Stimulated activated CD4-positive, alpha-beta T cell treated with anti-CD3 and anti-CD28 coated beads, TNF-alpha, amount 100 ng/mL, for 24 hours (primary cell): ENCODE measurements at regions not wholly inside any gene's neighbourhood (a gene's known extent, or its start where the extent isn't known, plus 50 kb on each side); places are given as distances from the start of the nearest gene placed in this dataset.

Experiments
- DNase-seq, 3 experiments: peaks; one replicate each; pipeline ENCODE4 v3.0.0-alpha.2; 2020; ENCODE audit warnings: low read depth in 3 of 3

GRCh38 chr16:77592021-77592420, 130.3 kb upstream of the NUDT7 start:
- no peak for DNase-seq

- no peak for DNase-seq
Observed at GRCh38 chr16:77594057-77594456, 128.3 kb upstream of the NUDT7 start.

DNA sequence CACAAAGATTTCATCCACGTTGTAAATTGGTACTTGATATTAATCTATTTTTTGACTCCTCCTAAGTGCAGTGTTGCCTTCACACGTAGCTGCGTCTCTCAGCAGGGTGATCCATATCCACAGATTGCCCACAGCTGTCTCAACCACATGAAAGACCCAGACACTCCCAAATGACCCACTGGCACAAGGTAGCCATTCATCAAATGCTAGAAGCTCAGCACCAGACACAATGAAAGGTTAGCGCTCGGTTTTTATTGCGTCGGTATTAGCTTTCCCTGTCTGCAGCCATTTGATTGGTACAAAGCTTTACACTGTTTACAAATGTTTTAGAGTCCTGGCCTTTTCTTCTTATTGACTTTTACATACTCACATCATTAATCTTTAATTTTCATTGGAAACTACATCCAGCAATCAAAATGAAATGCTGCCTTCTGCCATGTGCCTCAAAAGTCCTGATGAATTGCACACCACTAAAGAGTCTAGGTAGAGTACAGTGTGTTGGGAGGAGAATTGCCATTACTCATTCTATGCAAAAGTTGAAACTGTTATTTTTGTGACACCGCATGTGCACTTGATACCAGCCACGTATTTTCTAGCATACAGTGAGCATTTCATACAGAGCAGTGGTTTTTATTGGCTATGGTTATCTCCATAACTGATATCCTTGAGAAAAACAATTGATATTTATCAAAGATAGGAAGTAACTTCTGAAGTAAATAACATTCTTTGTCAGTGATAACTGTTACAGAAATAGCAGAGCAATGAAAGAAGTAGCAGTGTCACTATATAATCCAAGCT, 127.3 kb upstream of the NUDT7 start:
- DNase-seq: no peak

DNA sequence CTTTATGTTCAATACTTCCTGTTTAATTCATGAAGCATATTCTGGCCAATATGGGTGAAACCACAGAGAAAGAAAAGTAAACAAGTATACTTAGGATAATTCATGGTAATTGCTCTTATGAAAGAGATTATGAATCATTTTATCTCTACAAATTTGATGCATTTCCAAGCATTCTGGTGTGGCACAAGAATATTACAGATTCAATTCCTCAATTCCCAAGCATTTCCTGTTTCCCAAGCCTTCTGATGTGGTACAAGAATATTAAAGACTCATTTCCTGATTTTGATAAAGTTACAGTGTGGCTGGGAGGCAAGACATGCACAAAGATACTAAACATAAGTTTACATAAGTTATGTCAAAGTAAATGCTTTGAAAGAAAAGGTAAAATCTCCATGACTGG, 126.1 kb upstream of the NUDT7 start:
- DNase-seq: no peak

GRCh38 chr16:77599793-77600415, 122.4 kb upstream of the NUDT7 start:
- peak in 1 of 3 experiments; percentile 6 for DNase-seq

- DNase-seq: no peak
Observed at GRCh38 chr16:77600555-77600954, 121.8 kb upstream of the NUDT7 start.

DNA sequence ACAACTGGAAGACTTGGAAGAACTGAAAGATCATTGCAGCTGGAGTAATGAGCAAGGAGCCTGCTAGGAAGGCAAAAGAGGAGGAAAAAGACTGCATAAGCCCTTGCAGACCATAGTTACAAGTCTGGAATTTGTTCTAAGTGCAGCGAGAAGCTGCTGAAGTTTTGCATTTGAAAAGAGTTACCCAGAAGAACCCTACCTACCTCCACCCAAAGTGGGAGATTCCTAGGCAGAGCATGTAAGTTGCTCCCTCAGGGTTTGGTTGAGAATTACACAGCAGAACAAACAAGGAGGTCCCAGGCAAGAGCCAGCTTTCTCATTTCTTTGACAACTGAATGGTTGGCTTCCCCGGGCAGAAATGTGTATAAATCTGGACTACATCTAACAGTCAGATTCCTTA, 118.7 kb upstream of the NUDT7 start:
- no peak for DNase-seq

GRCh38 chr16:77610496-77610895, 111.8 kb upstream of the NUDT7 start:
- DNase-seq: no peak

- DNase-seq: no peak
Observed at GRCh38 chr16:77611386-77611785, 110.9 kb upstream of the NUDT7 start.

GRCh38 chr16:77612596-77612995, 109.7 kb upstream of the NUDT7 start:
- DNase-seq: no peak

DNA sequence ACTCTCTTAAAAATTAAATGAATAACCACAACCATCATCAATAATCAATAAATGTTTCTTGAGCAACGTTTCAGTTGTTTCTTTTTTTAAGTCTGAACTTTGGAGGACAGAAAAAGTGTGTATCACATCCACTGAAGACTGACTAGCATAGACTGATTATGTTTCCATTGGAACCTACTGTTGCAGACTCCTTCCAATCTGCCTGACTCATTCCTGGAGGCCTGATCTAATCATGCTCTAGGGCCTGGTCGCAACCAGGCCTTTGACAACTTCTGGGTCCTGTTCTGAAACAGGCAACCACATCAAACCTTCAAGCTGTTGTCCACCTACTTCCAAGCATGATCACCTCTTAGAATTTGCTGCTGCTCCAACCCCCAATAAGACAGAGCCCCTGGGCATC, 109.2 kb upstream of the NUDT7 start:
- no peak for DNase-seq

DNA sequence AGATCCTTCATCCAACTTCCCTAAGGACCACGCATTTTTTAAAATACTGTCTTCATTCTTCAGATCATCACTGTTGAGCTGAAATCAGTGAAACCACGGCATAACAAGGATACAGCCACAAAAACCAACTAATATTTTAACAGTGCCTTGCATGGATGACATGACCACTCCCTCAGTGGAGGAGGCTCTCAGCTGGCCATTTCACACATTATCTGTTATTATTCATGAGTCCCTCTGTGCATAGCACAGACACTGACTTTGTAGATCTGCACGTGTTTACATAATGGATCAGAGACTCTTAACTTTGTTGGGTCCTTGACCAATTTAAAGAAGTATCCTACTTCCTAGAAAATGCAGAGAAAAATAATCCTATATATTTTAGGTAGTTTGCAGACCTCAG, 104.8 kb upstream of the NUDT7 start:
- no peak for DNase-seq

DNA sequence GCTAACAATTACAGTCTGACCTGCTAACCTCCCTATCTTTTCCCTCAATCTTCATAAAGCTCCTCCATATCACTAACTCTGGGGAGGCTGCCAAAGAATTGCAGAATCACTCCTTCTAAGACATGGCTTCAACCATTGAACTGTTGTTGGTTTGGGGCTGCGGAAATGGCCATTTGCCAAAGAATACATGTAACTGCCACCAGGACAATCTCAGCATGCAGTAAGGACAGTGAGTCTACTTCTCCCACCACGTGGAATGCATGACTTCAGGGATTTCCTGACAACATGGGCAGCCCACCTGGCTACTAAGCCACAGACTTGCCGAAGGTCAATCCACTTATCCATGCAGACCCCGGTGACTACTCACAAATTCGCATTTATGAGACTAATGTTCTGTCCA, 104.3 kb upstream of the NUDT7 start:
- DNase-seq: no peak

DNA sequence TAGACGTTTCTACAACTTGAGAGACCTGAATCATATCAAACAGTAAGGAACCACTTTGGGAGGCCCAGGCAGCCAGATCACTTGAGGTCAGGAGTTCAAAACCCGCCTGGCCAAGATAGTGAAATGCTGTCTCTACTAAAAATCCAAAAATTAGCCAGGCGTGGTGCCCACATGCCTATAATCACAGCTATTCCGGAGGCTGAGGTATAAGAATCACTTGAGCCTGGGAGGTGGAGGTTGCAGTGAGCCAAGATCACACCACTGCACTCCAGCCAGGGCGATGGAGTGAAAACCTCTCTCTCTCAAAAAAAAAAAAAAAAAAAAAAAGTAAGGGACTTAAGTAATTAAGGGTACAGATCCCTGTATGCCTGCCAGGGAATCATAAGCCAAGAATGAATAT, 103.4 kb upstream of the NUDT7 start:
- no peak for DNase-seq

DNA sequence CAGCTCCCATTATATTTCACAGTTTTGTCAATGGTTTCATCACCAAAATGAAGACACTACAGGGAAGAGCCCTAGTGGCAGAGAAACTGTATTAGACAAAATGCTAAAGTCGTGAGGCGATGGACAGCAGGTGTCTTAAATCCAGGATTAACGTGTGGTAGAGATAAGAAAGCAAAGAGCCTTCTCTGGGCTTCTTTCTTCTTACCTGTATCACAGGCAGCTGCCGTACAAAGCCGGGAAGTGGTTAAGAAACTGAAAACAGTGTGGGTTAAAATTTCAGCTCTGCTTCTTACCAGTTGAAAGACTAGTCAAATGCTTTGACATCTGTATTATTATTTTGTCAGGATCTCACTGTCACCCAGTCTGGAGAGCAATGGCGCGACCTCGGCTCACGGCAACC, 98.2 kb upstream of the NUDT7 start:
- DNase-seq: no peak

DNA sequence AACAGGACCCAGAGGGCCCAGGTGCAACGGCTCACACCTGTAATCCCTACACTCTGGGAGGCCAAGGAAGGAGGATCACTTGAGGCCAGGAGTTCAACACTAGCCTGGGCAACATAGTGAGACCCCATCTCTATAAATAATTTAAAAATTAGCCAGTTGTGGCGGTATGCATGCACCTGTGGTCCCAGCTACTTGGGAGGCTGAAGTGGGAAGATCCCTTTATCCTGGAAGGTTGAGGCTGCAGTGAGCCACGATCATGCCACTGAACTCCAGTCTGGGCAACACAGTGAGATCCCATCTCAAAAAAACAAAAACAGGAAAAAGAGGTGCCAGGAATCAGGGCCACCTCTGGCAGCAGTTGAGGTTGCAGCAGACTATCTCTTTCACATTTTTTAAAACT, 85.7 kb upstream of the NUDT7 start:
- DNase-seq: no peak

GRCh38 chr16:77637940-77638339, 84.4 kb upstream of the NUDT7 start:
- no peak for DNase-seq

GRCh38 chr16:77643176-77643575, 79.1 kb upstream of the NUDT7 start:
- DNase-seq: no peak

- DNase-seq: no peak
Observed at GRCh38 chr16:77645764-77646163, 76.5 kb upstream of the NUDT7 start.

DNA sequence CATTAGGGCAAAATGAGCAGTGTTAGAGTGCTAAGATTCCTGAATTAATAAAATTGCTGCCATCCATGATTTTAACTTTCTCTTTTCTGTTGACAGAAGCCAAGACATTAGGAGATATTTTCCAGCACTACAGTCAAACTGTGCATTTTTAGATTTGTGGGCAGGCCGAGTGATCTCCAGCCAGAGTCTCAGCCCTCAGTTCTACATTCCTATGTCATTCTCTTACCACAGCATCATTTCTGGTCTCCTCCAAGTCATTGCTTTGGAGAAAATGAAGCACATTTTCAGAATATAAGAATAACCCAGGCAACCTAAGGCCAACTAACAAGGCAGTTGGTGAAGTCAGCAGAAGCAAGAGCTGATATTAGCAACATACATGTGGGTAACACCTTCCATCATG, 74.6 kb upstream of the NUDT7 start:
- no peak for DNase-seq

DNA sequence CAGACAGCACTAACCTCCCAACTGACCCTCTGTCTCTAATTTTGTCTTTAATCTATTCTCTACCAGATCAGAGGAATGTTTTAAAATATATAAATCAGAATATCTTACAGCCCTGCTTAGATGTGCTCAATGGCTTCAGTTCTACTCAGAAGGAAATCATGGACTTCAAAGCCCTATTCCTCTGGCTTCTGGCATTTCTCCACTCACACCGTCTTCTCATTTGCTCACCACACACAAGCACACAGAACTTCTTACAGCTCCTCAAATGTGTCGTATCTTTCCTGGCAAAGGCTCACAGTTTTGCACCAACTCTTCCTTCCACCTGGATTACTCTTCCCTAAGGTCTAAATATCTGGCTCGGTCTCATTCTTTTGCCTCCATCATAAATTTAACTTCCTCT, 71.6 kb upstream of the NUDT7 start:
- DNase-seq: no peak

DNA sequence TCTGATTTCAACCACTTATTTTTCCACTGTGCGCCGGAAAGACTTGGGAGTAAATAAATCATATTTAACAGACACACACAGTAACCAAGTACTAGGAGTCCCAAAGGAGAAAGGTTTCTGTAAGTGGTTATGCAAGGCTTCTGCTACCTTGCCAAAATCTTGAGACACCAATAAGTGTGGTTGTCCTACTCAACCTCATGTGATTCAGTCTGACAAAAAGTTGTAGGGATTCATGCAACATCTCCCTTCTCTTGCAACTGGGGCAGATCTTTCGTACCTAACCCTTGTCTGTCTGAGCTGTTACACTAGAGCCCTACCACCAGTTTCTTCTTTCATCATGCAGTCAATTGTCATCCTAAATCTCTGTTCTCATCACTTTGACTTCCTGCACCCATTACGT, 69.9 kb upstream of the NUDT7 start:
- no peak for DNase-seq

DNA sequence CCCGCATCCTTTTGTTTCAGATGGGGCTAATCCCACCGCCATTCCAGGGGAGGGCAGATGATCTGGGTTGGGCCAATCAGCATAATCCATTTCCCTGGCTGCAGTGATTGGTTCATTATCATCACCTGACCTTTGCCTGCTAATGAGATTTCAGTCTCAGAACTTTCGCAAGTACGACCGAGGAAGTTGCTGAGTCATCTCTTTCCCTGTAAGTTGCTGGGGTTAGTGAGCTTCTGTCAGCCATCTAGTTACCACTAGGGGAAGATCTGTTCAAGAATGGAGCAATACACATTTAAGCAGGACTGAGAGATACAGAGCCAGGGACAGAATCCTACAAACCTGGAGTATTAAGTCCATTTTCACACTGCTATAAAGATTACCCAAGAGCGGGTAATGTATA, 65.3 kb upstream of the NUDT7 start:
- DNase-seq: no peak

GRCh38 chr16:77660311-77660710, 62.0 kb upstream of the NUDT7 start:
- no peak for DNase-seq
